ENCODE measurements at regions not wholly inside any gene's neighbourhood (a gene's known extent, or its start where the extent isn't known, plus 50 kb on each side); places are given as distances from the start of the nearest gene placed in this dataset.
"Not testable (repeated sequence)": the region's sequence is repeated elsewhere in the genome, so short reads cannot be mapped to it uniquely, and the experiment has no call there.

DNA sequence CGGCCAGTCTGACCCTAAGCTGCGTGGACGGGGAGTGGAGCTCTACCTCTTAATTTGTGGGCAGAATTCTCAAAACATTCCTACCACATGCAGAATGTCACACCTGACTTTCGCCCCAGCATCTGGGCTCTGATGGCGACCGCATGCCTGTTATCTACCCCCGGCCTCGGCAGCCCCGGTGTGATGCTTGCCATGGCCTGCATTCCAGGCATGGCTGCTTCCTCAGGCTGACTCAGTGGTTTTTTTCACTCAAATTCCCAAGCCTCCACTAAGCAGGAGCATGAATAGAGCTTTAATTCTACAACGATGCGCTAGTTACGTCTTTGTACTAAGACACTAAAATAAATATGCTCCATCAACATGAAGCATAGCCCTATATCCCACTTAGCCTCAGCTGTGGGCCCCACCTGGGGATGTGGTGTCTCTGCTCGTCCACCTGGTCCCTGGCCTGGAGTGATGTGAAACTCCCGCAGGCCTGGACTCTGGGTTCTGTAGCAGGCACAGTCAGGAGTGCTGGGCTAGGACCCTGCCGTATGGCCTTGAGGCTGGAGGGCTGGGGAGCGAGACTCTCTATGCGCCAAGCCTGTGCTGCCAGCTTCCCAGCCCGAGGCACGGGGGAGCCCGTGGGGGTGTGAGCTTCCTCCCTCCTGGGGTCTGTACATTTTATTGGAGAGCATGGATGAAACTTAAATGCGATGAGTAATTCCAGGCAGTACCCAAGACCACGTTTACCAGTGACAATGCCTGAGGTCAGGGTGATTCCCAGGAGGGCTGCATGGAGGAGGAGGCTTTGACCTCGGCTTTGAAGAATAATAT lies 153.2 kb downstream of the CTTN start:
- no peak for DNase-seq

DNA sequence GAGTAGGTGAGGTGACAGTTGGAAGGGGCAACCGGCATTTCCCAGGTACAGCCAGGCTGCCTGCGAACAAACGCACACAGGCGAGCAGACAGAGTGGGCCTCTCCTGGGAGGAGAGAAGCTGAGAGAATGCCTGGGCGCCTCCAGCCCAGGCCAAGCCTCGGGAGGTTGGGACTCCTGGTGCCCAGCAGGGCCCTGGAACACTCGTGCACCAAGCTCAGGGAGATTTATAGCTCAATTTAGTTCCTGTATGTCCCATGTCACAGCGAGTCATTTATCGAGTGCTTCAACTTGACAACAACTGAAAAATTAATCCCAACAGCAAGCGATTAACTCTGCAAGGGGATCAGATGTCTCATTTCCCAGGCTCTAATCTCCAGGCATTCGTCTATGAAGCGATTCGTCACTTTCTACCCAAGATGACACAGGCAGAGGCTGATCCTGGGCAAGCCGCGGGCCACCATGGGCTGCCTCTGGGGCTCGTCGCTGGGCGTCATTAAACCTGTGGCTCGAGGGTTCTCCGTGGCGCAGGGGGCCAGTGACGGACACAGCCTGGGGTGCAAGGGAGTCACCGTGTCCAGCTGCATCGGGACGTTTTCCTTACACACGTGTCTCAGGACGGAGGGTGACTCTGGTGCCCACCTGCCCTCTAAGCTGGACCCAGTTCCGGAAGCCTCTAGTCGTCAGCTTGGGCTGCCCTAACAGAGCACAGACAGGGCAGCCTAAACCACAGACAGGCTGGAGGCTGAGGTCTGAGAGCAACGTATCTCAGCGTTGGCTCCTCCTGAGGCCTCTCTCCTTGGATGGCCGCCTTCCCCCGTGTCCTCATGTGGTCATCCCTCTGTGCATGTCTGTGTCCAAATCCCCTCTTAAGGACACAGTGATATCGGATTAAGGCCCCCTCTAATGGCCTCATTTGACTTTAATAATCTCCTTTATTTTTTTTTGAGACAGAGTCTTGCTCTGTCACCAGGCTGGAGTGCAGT lies 154.1 kb downstream of the CTTN start:
- DNase-seq: peak; percentile 93

DNA sequence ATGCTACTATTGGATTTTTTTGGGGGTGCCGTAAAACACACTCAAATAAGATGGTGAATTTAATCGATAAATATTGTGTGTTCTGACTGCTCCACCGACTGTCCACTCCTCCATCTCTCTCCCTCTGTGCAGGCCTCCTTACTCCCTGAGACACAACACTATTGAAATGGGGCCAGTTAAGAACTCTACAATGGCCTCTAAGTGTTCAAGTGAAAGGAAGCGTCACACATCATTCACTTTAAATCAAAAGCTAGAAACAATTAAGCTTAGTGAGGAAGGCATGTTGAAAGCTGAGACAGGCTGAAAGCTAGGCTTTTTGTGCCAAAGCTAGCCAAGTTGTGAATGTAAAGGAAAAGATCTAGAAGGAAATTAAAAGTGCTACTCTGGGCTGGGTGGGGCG lies 156.7 kb downstream of the CTTN start:
- no peak for DNase-seq

DNA sequence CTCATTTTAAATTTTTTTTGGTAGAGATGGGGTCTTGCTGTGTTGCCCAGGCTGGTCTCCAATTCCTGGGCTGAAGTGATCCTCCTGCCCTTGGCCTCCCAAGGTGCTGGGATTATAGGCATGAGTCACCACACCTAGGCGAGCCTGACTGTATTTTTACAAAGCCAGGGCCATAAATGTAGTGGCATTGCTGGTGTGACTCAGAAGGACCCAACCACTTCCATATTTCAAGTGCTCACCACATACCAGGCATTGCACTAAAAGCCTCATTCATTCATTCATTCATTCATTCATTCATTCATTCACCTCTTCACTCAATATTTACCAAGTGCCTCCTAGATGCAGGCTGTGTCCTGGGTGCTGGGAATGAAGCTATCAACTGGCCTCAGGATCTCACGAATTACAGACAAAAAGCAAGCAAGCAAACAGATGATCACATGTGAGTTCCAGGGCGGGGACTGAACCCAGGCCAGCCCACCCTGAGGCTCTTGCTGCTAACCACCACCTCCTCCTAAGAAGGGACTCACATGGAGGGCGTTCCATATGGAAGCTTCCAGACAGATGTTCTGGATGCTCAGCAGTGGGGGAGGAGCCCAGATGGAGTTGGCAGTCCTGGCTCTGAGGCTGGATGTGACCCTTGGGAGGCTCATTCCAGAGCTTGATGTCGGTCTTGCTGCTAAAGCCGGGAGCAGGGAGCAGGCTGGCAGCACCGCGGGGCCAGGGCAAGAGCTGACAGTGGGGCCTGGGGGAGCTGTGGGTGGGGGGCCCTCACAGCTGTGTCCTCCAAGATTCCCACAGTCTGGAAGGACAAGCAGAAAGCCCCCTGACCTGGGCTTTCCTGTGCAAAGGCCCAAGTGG lies 158.8 kb downstream of the CTTN start:
- DNase-seq: peak; percentile 13

DNA sequence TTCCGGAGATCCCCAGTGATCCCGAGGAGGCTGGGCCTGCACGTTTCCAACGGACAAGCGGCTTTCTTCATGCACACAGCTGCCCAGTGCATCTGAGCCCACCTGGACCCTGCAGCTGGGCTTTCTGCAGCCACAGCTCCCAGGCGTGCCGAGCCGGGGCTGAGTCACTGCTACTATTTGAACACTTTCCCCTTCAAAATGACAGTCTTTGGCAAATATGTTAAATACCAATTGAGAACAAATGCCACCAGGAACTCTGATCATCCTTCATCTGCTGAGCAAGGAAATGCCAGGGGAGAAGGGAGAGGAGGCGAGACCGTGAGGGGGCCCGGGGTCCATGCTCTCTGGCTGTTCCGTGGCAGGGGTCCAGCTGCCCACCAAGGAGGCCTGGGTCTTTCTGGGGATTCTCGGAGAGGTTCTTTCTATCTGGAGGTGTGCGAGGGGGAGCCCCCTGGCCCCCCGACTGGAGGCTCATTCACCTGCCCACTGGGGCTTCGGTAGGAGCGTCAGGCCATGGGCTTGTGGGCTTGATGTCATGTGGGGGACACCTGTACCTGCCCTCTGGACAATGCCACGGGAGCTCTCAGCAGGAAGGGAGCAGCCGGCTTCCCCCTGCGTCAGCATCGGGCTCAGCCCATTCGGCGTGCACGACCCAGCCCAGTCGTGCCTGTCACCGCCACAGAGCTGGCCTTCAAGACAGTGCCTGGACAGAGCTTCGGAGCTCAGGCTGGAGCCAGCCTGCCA lies 159.6 kb downstream of the CTTN start:
- no peak for DNase-seq

DNA sequence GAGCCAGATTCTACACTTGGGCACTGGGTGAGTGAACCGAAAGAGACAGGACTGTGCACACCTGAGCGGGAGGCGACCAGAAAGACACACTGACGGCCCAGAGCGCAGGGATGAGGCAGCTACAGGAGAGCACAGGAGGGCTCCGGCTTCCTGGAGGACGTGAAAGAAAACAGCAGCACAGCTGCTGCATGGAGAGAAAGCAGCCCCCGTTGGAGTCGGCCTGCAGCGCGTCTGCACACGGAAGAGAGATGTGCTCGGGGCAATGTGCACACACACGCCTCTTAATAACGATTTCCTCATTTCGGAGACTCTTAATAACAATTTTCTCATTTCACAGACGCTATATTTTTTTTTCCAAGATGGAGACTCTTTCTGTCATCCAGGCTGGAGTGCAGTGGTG lies 160.4 kb downstream of the CTTN start:
- no peak for DNase-seq

DNA sequence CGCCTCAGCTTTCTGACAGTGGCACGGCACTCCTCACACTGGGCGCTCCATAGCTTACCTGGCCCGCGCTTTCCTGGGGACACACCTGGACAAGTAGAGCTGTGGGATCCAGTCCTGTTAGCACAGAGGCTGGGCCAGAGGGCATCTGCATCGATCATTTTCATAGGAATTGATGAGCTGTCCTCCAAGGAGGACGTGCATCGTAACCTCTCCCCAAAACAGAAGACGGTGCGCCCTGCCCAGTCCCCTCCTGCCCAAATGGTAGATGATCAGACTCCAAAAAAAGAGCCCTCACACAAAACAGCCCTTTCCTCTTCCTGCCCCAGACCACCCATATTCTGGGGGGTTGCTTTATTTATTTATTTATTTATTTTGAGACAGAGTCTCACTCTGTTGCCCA lies 161.2 kb downstream of the CTTN start:
- DNase-seq: no peak

DNA sequence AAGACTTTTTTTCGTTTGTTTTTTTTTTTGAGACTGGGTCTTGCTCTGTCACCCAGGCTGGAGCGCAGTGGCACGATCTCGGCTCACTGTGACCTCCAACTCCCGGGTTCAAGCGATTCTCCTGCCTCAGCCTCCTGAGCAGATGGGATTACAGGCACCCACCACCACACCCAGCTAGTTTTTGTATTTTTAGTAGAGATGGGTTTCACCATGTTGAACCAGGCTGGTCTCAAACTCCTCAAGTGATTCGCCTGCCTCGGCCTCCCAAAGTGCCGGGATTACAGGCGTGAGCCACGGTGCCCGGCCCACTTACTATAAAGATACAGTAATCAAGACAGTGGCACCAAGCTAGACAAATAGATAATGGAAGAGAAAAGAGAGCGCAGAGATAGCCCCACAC lies 162.3 kb downstream of the CTTN start:
- DNase-seq: not testable (repeated sequence)

DNA sequence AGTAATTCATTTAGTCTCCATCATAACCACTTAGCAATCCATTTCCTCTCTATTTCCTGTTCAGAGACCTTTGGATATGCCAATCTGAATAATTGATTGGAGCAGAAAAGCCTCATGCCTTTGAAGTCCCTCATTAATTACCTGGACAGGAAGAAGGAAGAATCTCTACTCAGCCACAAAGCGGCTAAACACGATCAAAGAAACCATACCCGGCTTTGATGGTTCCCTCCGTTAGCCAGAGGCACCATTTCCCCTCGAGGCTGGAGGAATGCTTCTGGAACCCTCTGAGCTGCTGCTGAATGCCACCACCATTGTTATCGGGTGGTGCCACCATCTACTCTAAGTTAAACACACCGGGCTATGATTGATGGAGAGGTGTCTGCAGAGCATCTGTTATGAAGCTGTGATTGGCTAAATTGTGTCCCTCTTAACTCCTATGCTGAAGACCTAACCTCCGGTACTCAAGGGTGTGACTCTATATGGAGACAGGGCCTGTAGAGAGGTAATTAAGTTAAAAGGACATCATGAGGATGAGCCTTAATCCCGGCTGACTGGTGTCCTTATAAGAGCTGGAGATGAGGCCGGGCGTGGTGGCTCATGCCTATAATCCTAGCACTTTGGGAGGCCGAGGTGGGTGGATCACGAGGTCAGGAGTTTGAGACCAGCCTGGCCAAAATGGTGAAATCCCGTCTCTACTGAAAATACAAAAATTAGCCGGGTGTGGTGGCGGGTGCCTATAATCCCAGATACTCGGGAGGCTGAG lies 168.6 kb downstream of the CTTN start:
- DNase-seq: peak; percentile 65

DNA sequence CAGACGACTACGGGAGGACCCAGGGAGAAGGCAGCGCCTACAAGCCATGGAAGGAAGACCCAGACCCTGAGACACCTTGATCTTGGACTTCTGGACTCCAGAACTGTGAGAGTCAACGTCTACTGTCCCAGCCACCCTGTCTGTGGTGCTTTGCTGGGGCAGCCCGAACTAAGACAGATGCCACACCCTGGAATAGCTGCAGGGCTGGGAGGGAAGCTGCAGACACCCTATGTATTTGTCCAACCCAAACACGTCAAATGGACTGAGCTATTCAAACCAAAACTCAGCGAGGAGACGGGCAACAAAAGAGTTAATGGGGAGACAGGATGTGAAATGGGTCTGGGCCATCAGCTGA lies 169.3 kb downstream of the CTTN start:
- no peak for DNase-seq

DNA sequence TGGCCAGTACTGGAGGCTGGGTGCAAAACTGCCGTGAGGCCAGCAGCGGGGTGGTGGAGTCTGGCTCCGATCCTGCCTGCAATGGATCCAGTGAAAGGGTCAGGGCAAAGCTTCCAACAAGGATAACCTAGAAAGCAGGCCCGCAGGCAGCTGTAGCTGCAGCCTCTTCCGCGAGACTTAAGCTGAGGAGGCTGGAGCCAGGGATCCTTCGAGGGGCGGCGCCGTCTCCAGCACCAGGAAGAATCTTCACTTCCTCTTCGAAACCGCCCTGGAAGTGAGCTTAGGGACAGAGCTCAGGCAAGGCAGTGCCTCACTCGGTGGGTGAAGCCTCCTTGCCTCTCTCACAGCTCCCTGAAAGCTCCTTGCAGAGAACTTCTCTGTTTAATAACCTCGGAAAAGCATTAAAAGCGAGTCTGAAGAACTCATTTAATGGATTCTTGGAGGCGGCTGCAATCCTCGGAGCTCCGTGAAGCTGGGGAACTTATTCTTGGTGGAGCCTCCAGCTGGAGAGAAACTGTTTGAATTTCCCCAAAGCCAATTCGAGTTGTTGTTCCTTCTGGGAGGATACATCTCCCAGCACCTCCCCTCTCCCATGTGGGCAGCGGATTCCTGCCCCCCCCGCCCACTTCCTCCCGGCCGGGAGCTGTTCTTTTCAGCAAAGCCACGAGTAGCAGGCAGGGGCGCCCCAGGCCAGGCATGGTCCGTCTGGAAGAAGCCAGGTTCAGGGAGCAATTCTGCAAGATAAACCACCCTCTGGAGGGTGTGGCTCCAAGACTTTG lies 169.9 kb downstream of the CTTN start:
- DNase-seq: peak; percentile 62

DNA sequence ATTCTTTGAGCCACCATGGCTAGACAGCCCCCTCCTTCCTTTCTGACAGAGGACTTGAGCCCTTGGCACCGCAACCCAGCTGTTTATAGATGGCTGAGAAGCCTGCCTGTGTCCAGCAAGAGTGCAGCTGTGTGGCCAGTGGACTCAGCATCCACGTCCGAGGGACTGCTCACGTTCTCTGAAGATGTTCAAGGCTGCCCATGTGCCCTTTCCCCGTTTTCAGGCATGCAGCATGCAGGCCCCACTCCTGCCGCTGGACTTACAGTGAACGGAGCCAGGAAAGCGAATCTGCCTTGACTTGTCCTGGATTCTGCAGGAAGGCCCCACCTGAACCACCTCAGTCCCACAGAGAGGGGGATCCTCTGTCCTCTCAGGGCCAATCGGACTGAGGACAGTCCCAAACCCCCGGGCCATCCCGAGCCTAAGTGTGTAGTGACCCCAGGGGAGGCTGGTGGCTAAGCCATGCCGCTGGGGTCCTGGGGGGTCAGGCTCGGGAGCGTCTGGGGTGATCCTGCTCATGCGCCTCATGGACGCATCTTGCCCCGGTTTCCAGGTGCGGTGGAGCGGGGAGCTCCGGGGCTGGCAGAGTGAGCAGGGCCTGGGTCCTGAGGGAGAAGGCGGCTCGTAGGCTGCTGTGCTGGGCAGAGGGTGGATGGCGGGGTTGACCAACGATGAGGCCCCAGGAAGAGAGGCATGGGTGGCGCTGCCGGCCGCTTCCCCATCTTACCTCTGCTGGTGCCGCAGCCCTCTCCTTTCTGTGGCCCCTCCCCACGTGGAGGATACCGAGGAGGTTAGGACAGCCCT lies 170.7 kb downstream of the CTTN start:
- DNase-seq: no peak

DNA sequence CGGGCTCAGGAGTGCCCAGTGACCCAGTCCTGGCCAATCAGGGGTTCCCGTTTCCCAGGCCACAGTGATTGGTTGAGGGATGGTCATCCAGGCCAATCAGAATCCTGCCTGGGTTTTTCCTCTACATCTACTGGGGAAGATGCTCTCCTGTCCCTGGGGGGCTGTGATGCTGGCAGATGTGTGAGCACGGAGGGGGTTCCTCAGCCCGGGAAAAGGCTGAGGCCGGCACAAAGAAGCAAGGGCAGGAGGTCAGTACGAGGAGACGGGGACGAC lies 171.2 kb downstream of the CTTN start:
- DNase-seq: no peak

DNA sequence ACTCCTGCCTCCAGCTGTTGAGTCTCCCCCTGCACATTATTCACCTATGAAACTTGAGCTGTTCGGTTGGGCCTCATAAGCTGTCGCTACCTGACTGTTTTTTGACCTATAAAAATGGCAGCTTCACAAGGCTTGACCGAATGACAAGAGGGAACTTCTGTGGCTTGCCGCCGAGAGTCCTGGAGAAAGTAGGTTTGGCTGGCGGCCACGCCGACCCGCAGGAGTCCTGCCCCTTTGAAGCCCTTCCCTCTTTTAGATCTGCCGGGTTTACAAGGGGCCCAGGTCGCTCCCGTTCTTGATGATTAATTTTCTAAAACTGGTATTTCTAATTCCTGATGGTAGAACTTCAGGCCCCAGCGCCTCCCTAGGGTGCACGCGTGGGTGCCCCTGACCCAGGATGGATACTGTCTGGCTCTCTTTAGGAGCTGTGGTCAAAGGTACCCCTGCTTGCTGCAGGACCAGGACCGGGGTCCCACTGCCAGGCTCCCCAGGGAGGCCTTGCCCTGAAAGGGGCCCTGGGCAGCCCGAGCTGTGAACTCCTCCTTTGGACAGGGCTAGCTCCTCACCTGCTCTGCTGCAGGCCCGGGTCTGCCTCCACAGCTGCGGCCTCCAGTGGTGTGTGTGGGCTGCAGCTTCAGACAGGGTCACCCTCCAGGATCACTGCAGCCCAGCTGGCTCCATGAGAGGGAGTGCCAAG lies 171.8 kb downstream of the CTTN start:
- DNase-seq: no peak

DNA sequence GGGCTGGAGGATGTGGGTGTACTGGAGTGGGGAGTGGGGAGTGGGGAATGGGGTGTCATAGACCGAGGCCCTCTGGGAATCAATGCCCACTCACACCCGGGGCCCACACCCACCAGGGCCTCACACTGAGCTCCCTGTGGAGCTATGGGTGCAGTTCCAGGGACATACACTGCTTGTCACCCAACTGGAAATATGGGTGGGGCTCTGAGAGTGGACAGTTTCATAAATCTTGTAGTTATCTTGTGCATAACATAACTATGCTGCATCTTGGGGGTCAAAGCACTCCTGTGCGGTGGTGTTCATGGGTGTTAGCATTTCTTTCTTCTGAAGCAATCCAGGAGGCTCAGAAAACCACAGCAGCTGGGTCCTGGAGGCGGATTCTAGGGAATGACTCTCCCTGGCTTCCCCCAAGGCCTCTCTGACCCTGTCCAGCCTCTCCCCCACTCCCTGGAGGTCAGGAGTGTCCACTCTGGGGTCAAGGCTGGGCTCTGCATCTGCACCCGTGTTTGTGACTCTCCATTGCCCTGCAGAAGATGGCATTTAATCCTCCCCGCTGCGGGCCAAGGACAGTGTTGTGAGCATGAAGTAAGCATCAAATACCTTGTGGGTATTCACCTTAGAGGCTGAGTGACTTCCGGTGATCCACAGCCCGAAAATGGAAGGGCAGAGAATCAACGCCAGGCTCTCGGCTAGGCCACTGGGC lies 172.5 kb downstream of the CTTN start:
- no peak for DNase-seq

DNA sequence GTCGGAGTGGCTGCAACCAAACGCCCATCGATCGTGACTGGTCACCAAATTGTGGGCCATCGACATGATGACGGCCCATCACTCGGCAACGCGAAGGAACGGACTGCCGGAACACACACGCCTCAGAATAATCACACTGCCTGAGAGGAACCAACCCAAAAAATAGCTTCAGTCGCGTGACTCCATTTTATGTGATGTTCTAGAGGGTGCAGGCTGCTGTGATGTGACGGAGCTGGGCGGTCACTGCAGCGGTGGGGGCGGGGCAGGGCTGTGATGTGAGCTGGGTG lies 174.6 kb downstream of the CTTN start:
- no peak for DNase-seq

DNA sequence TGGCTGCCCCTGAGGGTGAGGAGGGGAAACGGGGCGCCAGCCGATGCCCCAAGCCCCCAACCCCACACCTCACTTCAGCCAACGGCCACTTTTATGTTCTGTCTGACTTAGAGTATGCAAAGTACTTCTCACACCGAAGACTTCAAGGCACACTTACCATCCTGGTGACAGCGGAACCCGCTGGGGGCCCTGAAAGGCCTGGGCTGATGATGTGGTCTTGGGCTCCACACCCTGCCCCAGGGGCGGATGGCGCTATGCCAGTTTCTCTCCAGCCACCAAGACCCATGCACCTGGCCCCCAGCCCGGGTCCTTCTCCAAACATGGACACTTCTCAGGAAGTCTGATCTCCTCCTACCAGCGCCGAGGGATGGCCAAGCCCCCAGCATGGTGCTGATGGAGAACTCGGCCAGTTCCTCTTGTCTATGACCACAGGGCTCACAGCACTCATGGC lies 175.4 kb downstream of the CTTN start:
- no peak for DNase-seq

DNA sequence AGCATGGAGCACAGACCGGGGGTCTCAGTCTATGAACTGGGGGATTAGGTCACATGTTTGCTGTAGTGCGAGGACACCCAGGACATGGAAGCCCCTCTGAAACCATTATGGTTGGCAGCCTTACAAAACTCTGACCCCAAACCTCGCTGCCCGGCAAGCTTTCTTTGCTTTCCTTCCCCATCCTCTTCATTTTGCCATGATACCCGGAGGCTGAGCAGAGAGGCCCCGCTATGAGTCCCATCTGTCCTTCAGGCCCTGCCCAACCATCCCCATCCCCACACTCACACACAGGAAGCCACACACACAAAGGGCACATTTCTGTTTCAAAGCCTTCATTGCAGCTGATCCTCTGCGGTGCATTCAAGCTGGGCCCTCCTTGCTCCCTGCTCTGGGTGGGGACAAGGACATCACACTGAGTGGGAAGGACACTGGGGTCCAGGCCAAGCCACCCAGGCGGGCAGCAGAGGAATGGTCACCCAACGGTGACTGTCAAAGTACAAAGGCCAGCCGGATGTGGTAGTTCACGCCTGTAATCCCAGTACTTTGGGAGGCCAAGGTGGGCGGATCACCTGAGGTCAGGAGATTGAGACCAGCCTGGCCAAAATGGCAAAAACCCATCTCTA lies 176.5 kb downstream of the CTTN start:
- DNase-seq: no peak

All from NCI-H82 (cell line).